Progenitor cell of endocrine pancreas (in vitro differentiated cells): ENCODE measurements at regions not wholly inside any gene's neighbourhood (a gene's known extent, or its start where the extent isn't known, plus 50 kb on each side); places are given as distances from the start of the nearest gene placed in this dataset.

Experiments
- DNase-seq: peaks from one replicate; pipeline ENCODE4 v3.0.0; 2021; ENCODE audit warnings: low spot score; ENCODE audit not compliant: unreplicated experiment
- H3K27ac Mint-ChIP-seq: 2 replicates; pipeline ENCODE4 v1.8.0; 2021; ENCODE audit warnings: mild to moderate bottlenecking, moderate library complexity, mixed read lengths
- H3K27me3 Mint-ChIP-seq: 2 replicates; pipeline ENCODE4 v1.8.0; 2021; ENCODE audit warnings: mixed read lengths
- H3K36me3 Mint-ChIP-seq: 2 replicates; pipeline ENCODE4 v1.8.0; 2022; ENCODE audit warnings: mixed read lengths; ENCODE audit not compliant: insufficient read depth
- H3K4me1 Mint-ChIP-seq: 2 replicates; pipeline ENCODE4 v1.8.0; 2021; ENCODE audit warnings: low read depth, mixed read lengths
- H3K4me3 Mint-ChIP-seq: 2 replicates; pipeline ENCODE4 v1.8.0; 2021; ENCODE audit warnings: low read depth, mild to moderate bottlenecking, moderate library complexity, mixed read lengths
- H3K9me3 Mint-ChIP-seq: 2 replicates; pipeline ENCODE4 v1.8.0; 2021; ENCODE audit warnings: low read depth, mixed read lengths
- CTCF ChIP-seq: fragments of 200-600 bp; sonication (generic); IDR thresholded peaks from one replicate; pipeline ENCODE4 v1.5.0; 2021; ENCODE audit warnings: antibody characterized with exemption, mild to moderate bottlenecking; ENCODE audit not compliant: unreplicated experiment

- TF ChIP-seq CTCF = no peak
- no peak for DNase-seq
- peaks cover 44% of the 10 kb centered on the region for H3K27me3 Mint-ChIP-seq
- H3K9me3 Mint-ChIP-seq = peaks cover 1% of the 10 kb centered on the region
- peaks cover 8% of the 10 kb centered on the region for H3K4me1 Mint-ChIP-seq
- no peak overlapping the region for H3K27ac Mint-ChIP-seq
- H3K36me3 Mint-ChIP-seq = peaks cover under 1% of the 10 kb centered on the region
- no peak overlapping the region for H3K4me3 Mint-ChIP-seq
Measured at GRCh38 chr14:75363570-75364227, 64.1 kb upstream of the JDP2 start.

GRCh38 chr14:75365116-75365515, 62.7 kb upstream of the JDP2 start:
- H3K4me3 Mint-ChIP-seq = no peak overlapping the region
- no peak overlapping the region for H3K27ac Mint-ChIP-seq
- peaks cover 1% of the 10 kb centered on the region for H3K36me3 Mint-ChIP-seq
- no peak for DNase-seq
- H3K27me3 Mint-ChIP-seq = peaks cover 46% of the 10 kb centered on the region
- H3K9me3 Mint-ChIP-seq = peaks cover 3% of the 10 kb centered on the region
- H3K4me1 Mint-ChIP-seq = peaks cover 6% of the 10 kb centered on the region
- no peak for TF ChIP-seq CTCF

- Mint-ChIP-seq H3K9me3 (peaks cover 3% of the 10 kb centered on the region), H3K4me1 (peaks cover 6% of the 10 kb centered on the region), H3K27me3 (peaks cover 41% of the 10 kb centered on the region), H3K4me3 (no peak overlapping the region), H3K36me3 (peaks cover 1% of the 10 kb centered on the region), H3K27ac (no peak overlapping the region)
- DNase-seq = no peak
- TF ChIP-seq CTCF = no peak
Measured at GRCh38 chr14:75366963-75367362, 60.9 kb upstream of the JDP2 start.

- Mint-ChIP-seq H3K9me3 (peaks cover 3% of the 10 kb centered on the region), H3K36me3 (peaks cover 1% of the 10 kb centered on the region), H3K4me1 (peaks cover 6% of the 10 kb centered on the region), H3K27ac (no peak overlapping the region), H3K4me3 (no peak overlapping the region), H3K27me3 (peaks cover 50% of the 10 kb centered on the region)
- DNase-seq = no peak
- TF ChIP-seq CTCF = no peak
Measured at GRCh38 chr14:75368333-75368732, 59.5 kb upstream of the JDP2 start.

- DNase-seq = no peak
- no peak overlapping the region for H3K4me3 Mint-ChIP-seq
- no peak for TF ChIP-seq CTCF
Measured at GRCh38 chr14:75369506-75369905, 58.3 kb upstream of the JDP2 start.

More at GRCh38 chr14:75369506-75369905, 58.3 kb upstream of the JDP2 start:
- peaks cover 3% of the 10 kb centered on the region for H3K9me3 Mint-ChIP-seq
- peaks cover 42% of the 10 kb centered on the region for H3K27me3 Mint-ChIP-seq
- no peak overlapping the region for H3K27ac Mint-ChIP-seq
- peaks cover 1% of the 10 kb centered on the region for H3K36me3 Mint-ChIP-seq
- H3K4me1 Mint-ChIP-seq = peaks cover 6% of the 10 kb centered on the region
